HG03439 (cell line): ENCODE measurements at regions not wholly inside any gene's neighbourhood (a gene's known extent, or its start where the extent isn't known, plus 50 kb on each side); places are given as distances from the start of the nearest gene placed in this dataset.

ENCODE experiments used
- ATAC-seq: cut with Tn5 transposase; IDR thresholded peaks from one replicate; pipeline ENCODE4 v1.9.1; 2021; ENCODE audit warnings: mild to moderate bottlenecking, moderate library complexity; ENCODE audit not compliant: unreplicated experiment

- ATAC-seq, result peak; percentile 50
Observed at GRCh38 chr2:221050020-221050795, 521.9 kb downstream of the EPHA4 start.

- no peak for ATAC-seq
Observed at GRCh38 chr2:221051162-221051561, 520.9 kb downstream of the EPHA4 start.

- ATAC-seq, result no peak
Observed at GRCh38 chr2:221060376-221060775, 511.7 kb downstream of the EPHA4 start.

GRCh38 chr2:221063568-221063967, 508.5 kb downstream of the EPHA4 start:
- no peak for ATAC-seq

- ATAC-seq, result no peak
Observed at GRCh38 chr2:221064058-221064854, 507.8 kb downstream of the EPHA4 start.

- ATAC-seq, result no peak
Observed at GRCh38 chr2:221064880-221065279, 507.2 kb downstream of the EPHA4 start.

GRCh38 chr2:221068123-221068522, 504.0 kb downstream of the EPHA4 start:
- ATAC-seq, result no peak

GRCh38 chr2:221070106-221070505, 502.0 kb downstream of the EPHA4 start:
- no peak for ATAC-seq

- ATAC-seq, result no peak
Observed at GRCh38 chr2:221073326-221074049, 498.6 kb downstream of the EPHA4 start.

- ATAC-seq, result no peak
Observed at GRCh38 chr2:221074238-221074637, 497.9 kb downstream of the EPHA4 start.

GRCh38 chr2:221075203-221075602, 496.9 kb downstream of the EPHA4 start:
- no peak for ATAC-seq

GRCh38 chr2:221077251-221077650, 494.9 kb downstream of the EPHA4 start:
- no peak for ATAC-seq

GRCh38 chr2:221077799-221078198, 494.3 kb downstream of the EPHA4 start:
- ATAC-seq, result no peak

GRCh38 chr2:221085341-221085900, 486.7 kb downstream of the EPHA4 start:
- no peak for ATAC-seq

- no peak for ATAC-seq
Observed at GRCh38 chr2:221085936-221086335, 486.2 kb downstream of the EPHA4 start.

- no peak for ATAC-seq
Observed at GRCh38 chr2:221087779-221088178, 484.3 kb downstream of the EPHA4 start.

- ATAC-seq, result no peak
Observed at GRCh38 chr2:221088506-221088905, 483.6 kb downstream of the EPHA4 start.

GRCh38 chr2:221095356-221095755, 476.7 kb downstream of the EPHA4 start:
- ATAC-seq, result no peak

GRCh38 chr2:221096706-221097567, 475.2 kb downstream of the EPHA4 start:
- ATAC-seq, result no peak

GRCh38 chr2:221097568-221097915, 474.6 kb downstream of the EPHA4 start:
- ATAC-seq, result no peak
